GM12878 (cell line): ENCODE measurements at regions not wholly inside any gene's neighbourhood (a gene's known extent, or its start where the extent isn't known, plus 50 kb on each side); places are given as distances from the start of the nearest gene placed in this dataset.
"Not testable (repeated sequence)": the region's sequence is repeated elsewhere in the genome, so short reads cannot be mapped to it uniquely, and the experiment has no call there.

Source experiments
- ATAC-seq: fragments of 200-7000 bp; cut with Tn5 transposase; 3 replicates; pipeline ENCODE4 v1.9.1; 2020; ENCODE audit warnings: mild to moderate bottlenecking, moderate library complexity
- BruUV-seq: library from RNA; stranded (reverse); fragments of 400-500 nt; replicated peaks from 2 replicates; lab custom pipeline; 2021; lab: Mats Ljungman, UMichigan
- CTCF ChIA-PET: fragments of 300-600 bp; sonication (Branson Sonifier 250); formaldehyde crosslinking; extraction: SDS; loops from one replicate; lab custom pipeline; 2021; ENCODE audit warnings: inconsistent platforms; lab: Yijun Ruan, JAX
- POLR2A ChIA-PET: fragments of 350-600 bp; formaldehyde crosslinking; extraction: SDS; loops from one replicate; lab custom pipeline; 2021; ENCODE audit warnings: inconsistent platforms; lab: Charles Lee
- RAD21 ChIA-PET: fragments of 300-600 bp; sonication (Branson Sonifier 250); formaldehyde crosslinking; loops from one replicate; lab custom pipeline; 2023; ENCODE audit warnings: antibody characterized with exemption; ENCODE audit not compliant: unreplicated experiment; lab: Charles Lee
- SMC1A ChIA-PET: fragments of 300-600 bp; sonication (Branson Sonifier 250); formaldehyde crosslinking; loops from one replicate; lab custom pipeline; 2023; ENCODE audit not compliant: unreplicated experiment, uncharacterized antibody; lab: Charles Lee
- DNase-seq: peaks from one replicate; pipeline ENCODE4 v3.0.0-alpha.2; 2011; ENCODE audit warnings: low read depth, low spot score
- FAIRE-seq: peaks from 3 replicates; lab custom pipeline; 2011; peaks lifted over from hg19 to GRCh38; lab: Jason Lieb, UNC
- H2AFZ ChIP-seq: 2 replicates; pipeline ENCODE4 v1.6.0; 2011; ENCODE audit warnings: low read depth, low read length, control low read depth; ENCODE audit not compliant: control insufficient read depth
- H3K27ac ChIP-seq: 2 replicates; pipeline ENCODE4 v1.5.1; 2011; ENCODE audit warnings: control low read depth; ENCODE audit not compliant: control insufficient read depth, insufficient read depth
- H3K27me3 ChIP-seq, 2 experiments: replicated peaks in 1 of 2; 2 replicates each; pipeline versions ENCODE4 v1.6.0 to v1.6.1; 2011; ENCODE audit warnings: low read length in 1 of 2; ENCODE audit not compliant: control insufficient read depth in 2 of 2, insufficient read depth in 2 of 2
- H3K36me3 ChIP-seq, 2 experiments: 2 replicates each; pipeline ENCODE4 v1.5.1; 2011; ENCODE audit warnings: low read length in 1 of 2; ENCODE audit not compliant: control insufficient read depth in 2 of 2, insufficient read depth in 2 of 2
- H3K4me1 ChIP-seq: 2 replicates; pipeline ENCODE4 v1.6.1; 2011; ENCODE audit warnings: mild to moderate bottlenecking, low read length, moderate library complexity, mixed read lengths; ENCODE audit not compliant: control insufficient read depth, insufficient read depth
- H3K4me2 ChIP-seq: 2 replicates; pipeline ENCODE4 v1.6.0; 2011; ENCODE audit warnings: control low read depth; ENCODE audit not compliant: control insufficient read depth, insufficient read depth
- H3K4me3 ChIP-seq: fragments of 200-600 bp; sonication (generic); 2 replicates; pipeline ENCODE4 v1.5.1; 2016
- H3K79me2 ChIP-seq: 2 replicates; pipeline ENCODE4 v1.6.0; 2011; ENCODE audit warnings: low read length; ENCODE audit not compliant: control insufficient read depth, insufficient read depth
- H3K9ac ChIP-seq: 2 replicates; pipeline ENCODE4 v1.8.0; 2011; ENCODE audit warnings: low read length, control low read depth, mixed read lengths; ENCODE audit not compliant: control insufficient read depth, insufficient read depth
- H3K9me3 ChIP-seq: replicated peaks from 3 replicates; pipeline ENCODE4 v1.5.1; 2011; ENCODE audit warnings: mild to moderate bottlenecking, low read length; ENCODE audit not compliant: control insufficient read depth, insufficient read depth
- H4K20me1 ChIP-seq: 2 replicates; pipeline ENCODE4 v1.6.0; 2011; ENCODE audit not compliant: control insufficient read depth, insufficient read depth
- SIX5 ChIP-seq: IDR thresholded peaks from 2 replicates; pipeline ENCODE4 v1.6.1; 2011; ENCODE audit warnings: mild to moderate bottlenecking, low read depth, low read length, moderate library complexity; ENCODE audit not compliant: severe bottlenecking
- WGBS: methylation state at CpG from one replicate; pipeline ENCODE4 v1.1.6; 2016; ENCODE audit warnings: low lambda C conversion rate; ENCODE audit not compliant: insufficient replicate concordance, insufficient coverage; ENCODE audit errors: missing lambda C conversion rate; 5-methylcytosine and 5-hydroxymethylcytosine counted together
- in situ Hi-C: fragments of 300-500 bp; cut with MboI; formaldehyde crosslinking; loops from 9 replicates; pipeline ENCODE4 v1.14.3; 2018; ENCODE audit warnings: mixed read lengths
- intact Hi-C: fragments of 100-400 bp; cut with micrococcal nuclease; formaldehyde crosslinking; loops from one replicate; pipeline ENCODE4 v1.14.2; 2022; ENCODE audit not compliant: unreplicated experiment

- in situ Hi-C loops (no loop called here), intact Hi-C loops (no loop called here)
- Histone ChIP-seq H3K79me2 (no peaks in the 10 kb centered on the region), H3K27me3 (no peaks in the 10 kb centered on the region), H3K4me1 (no peaks in the 10 kb centered on the region), H3K9ac (no peak overlapping the region), H3K4me2 (no peak overlapping the region), H2AFZ (no peak overlapping the region), H3K27ac (no peak overlapping the region), H4K20me1 (no peaks in the 10 kb centered on the region), H3K4me3 (no peak overlapping the region), H3K36me3 (no peaks in the 10 kb centered on the region), H3K9me3 (no peaks in the 10 kb centered on the region)
- DNase-seq = no peak
- ChIA-PET RAD21 (no interaction called here), CTCF (interaction anchor here (0.5 to 0.6 kb wide), 2 partner anchors 109 to 1293 kb away, joined by 3 read pairs; no protein-coding TSS in a partner anchor), POLR2A (no interaction called here), SMC1A (no interaction called here)
- no TSS peak for BruUV-seq
- FAIRE-seq = no peak
- WGBS = 7% methylated on average over 4 of the region's 4 CpGs
- ATAC-seq = no peak
- TF ChIP-seq SIX5 = no peak
Measured at GRCh38 chr10:44752451-44753441, 158.4 kb upstream of the TMEM72 start.

GRCh38 chr10:44754355-44754754, 156.8 kb upstream of the TMEM72 start:
- FAIRE-seq, in situ Hi-C loops, H3K27ac ChIP-seq, BruUV-seq, H3K36me3 ChIP-seq, H3K27me3 ChIP-seq, H3K4me1 ChIP-seq, H3K9me3 ChIP-seq, DNase-seq, CTCF ChIA-PET, H3K4me2 ChIP-seq, ATAC-seq, H2AFZ ChIP-seq, H3K79me2 ChIP-seq, H3K9ac ChIP-seq, SMC1A ChIA-PET, H4K20me1 ChIP-seq, RAD21 ChIA-PET, intact Hi-C loops, H3K4me3 ChIP-seq: not testable (repeated sequence)
- POLR2A ChIA-PET = interaction anchor here (0.6 kb wide), 1 partner anchor 12 kb away, joined by 5 read pairs; no protein-coding TSS in a partner anchor
- 47% methylated on average over 2 of the region's 2 CpGs for WGBS
